OCI-LY1 (cell line): ENCODE measurements at regions not wholly inside any gene's neighbourhood (a gene's known extent, or its start where the extent isn't known, plus 50 kb on each side); places are given as distances from the start of the nearest gene placed in this dataset.

Source experiments
- EZH2 ChIP-seq: fragments of 200-600 bp; sonication (generic), shearing (Covaris generic); IDR thresholded peaks from 2 replicates; pipeline ENCODE4 v1.8.0; 2017; ENCODE audit warnings: borderline replicate concordance, mixed run types, mild to moderate bottlenecking, antibody characterized with exemption, low read length, moderate library complexity, mixed read lengths
- TF ChIP-seq, protein P1 (sequence below): fragments of 200-600 bp; sonication (generic), shearing (Covaris generic); IDR thresholded peaks from 2 replicates; pipeline ENCODE4 v1.5.1; 2017; ENCODE audit warnings: mild to moderate bottlenecking, antibody characterized with exemption, low read length, moderate library complexity, mixed read lengths

DNA sequence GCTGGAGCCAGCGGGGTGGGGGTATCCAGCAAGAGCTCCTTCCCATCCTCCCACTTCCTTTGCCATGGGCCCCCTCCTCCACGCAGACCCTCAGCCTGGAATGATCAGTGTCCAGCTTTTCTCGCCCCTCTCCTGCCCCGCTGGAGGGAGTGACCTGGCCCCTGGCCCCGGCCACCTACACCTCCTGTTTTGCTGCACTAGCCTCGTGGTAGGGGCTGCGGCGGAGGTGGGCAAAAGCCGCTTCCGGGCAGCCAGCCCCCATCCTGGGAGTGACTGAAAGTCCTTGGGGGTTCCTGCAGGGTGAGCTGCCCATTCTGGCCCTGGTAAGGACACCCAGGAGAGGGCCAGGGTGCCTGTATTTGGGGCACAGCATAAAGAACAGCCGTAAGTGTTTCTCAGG lies 295.7 kb downstream of the SEC14L1 start:
- TF ChIP-seq, protein P1, sequence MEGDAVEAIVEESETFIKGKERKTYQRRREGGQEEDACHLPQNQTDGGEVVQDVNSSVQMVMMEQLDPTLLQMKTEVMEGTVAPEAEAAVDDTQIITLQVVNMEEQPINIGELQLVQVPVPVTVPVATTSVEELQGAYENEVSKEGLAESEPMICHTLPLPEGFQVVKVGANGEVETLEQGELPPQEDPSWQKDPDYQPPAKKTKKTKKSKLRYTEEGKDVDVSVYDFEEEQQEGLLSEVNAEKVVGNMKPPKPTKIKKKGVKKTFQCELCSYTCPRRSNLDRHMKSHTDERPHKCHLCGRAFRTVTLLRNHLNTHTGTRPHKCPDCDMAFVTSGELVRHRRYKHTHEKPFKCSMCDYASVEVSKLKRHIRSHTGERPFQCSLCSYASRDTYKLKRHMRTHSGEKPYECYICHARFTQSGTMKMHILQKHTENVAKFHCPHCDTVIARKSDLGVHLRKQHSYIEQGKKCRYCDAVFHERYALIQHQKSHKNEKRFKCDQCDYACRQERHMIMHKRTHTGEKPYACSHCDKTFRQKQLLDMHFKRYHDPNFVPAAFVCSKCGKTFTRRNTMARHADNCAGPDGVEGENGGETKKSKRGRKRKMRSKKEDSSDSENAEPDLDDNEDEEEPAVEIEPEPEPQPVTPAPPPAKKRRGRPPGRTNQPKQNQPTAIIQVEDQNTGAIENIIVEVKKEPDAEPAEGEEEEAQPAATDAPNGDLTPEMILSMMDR, result no peak
- TF ChIP-seq EZH2, result no peak
